ENCODE measurements at regions not wholly inside any gene's neighbourhood (a gene's known extent, or its start where the extent isn't known, plus 50 kb on each side); places are given as distances from the start of the nearest gene placed in this dataset.

- TF ChIP-seq TEAD4 (IDR thresholded peaks at IDR 0.05): no peak
- TF ChIP-seq, protein P1, sequence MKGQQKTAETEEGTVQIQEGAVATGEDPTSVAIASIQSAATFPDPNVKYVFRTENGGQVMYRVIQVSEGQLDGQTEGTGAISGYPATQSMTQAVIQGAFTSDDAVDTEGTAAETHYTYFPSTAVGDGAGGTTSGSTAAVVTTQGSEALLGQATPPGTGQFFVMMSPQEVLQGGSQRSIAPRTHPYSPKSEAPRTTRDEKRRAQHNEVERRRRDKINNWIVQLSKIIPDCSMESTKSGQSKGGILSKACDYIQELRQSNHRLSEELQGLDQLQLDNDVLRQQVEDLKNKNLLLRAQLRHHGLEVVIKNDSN (IDR thresholded peaks at IDR 0.05): no peak
Measured at GRCh38 chr15:66886241-66886675, 179.1 kb upstream of the SMAD3 start.

DNA sequence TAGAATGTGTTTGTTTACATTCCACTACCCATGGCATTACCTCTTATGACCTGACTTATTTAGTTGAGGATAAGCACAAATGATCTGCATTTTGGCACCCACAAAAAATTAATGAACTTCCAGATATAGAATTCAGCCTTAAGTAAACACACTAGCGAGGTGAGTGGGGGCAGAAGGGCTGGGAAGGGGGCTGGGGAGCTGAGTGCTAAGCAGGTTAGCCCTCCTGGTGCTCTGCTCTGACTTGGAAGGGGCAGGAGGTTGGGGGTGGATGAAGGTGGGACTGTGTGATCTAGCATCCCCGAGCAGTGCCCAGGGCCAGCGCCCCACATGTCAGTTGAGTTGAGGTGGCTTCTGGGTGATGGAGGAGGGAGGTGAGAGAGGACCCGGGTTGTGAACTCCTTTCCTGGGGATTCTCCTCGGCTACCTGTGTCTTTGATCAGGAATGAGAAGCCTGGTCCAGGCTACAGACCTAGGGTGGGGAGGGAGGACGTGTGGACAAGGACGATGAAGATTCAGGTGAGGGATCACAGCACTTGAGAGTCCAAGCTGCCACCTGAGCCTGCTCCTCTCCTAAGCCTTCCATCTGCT is 178.6 kb upstream of the SMAD3 start:
- TF ChIP-seq YY1 (IDR thresholded peaks at IDR 0.05; ENCODE audit: low read depth) (no peak), EGR1 (IDR thresholded peaks at IDR 0.05) (no peak), CREB1 (IDR thresholded peaks at IDR 0.05; ENCODE audit: low read depth) (no peak), ZBTB7A (IDR thresholded peaks at IDR 0.05; ENCODE audit: low read depth) (no peak), TEAD4 (IDR thresholded peaks at IDR 0.05) (no peak), FOXM1 (IDR thresholded peaks at IDR 0.05; ENCODE audit: borderline replicate concordance, low read depth) (no peak), CEBPB (IDR thresholded peaks at IDR 0.05) (no peak), TAF1 (IDR thresholded peaks at IDR 0.05; ENCODE audit: low read depth) (no peak), TCF12 (IDR thresholded peaks at IDR 0.05; ENCODE audit: low read depth) (no peak), RAD21 (IDR thresholded peaks at IDR 0.05; ENCODE audit: low read depth) (no peak)

DNA sequence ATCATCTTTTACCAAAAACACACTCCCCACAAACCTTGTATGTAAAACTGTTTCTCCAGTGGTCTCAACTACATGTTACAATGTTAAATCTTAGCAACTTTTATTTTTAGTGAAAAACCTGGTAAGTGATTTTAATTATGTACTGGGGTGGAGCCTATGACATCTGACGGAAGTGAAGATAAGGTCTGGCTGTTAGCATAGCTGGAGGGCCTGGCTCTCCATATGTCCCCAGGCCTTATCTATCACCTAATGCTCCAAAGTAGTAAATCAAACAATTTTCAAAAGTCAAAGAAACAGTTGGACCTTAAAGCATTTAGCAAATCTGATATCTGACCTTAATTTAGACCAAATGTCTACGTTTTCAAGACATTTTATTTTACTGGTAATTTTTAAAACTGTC is 173.6 kb upstream of the SMAD3 start:
- TF ChIP-seq CREB1 (IDR thresholded peaks at IDR 0.05; ENCODE audit: low read depth) (no peak), TAF1 (IDR thresholded peaks at IDR 0.05; ENCODE audit: low read depth) (no peak), REST (IDR thresholded peaks at IDR 0.05; ENCODE audit: low read depth) (no peak), FOXM1 (IDR thresholded peaks at IDR 0.05; ENCODE audit: borderline replicate concordance, low read depth) (no peak), NFIC (IDR thresholded peaks at IDR 0.05) (no peak), CEBPB (IDR thresholded peaks at IDR 0.05) (no peak), EP300 (IDR thresholded peaks at IDR 0.05; ENCODE audit: borderline replicate concordance) (no peak), RAD21 (IDR thresholded peaks at IDR 0.05; ENCODE audit: low read depth) (no peak), TCF12 (IDR thresholded peaks at IDR 0.05; ENCODE audit: low read depth) (no peak), YY1 (IDR thresholded peaks at IDR 0.05; ENCODE audit: low read depth) (no peak)

- TF ChIP-seq ZBTB7A (IDR thresholded peaks at IDR 0.05; ENCODE audit: low read depth): no peak
- TF ChIP-seq MAX (IDR thresholded peaks at IDR 0.05): no peak
- TF ChIP-seq TAF1 (IDR thresholded peaks at IDR 0.05; ENCODE audit: low read depth): no peak
- no peak for TF ChIP-seq EP300 (IDR thresholded peaks at IDR 0.05; ENCODE audit: borderline replicate concordance)
- TF ChIP-seq FOXM1 (IDR thresholded peaks at IDR 0.05; ENCODE audit: borderline replicate concordance, low read depth): no peak
- TF ChIP-seq, protein P1 (IDR thresholded peaks at IDR 0.05): no peak
- TF ChIP-seq EGR1 (IDR thresholded peaks at IDR 0.05): no peak
- TF ChIP-seq TEAD4 (IDR thresholded peaks at IDR 0.05): no peak
- TF ChIP-seq REST (IDR thresholded peaks at IDR 0.05; ENCODE audit: low read depth): no peak
- TF ChIP-seq RAD21 (IDR thresholded peaks at IDR 0.05; ENCODE audit: low read depth): no peak
- TF ChIP-seq TCF12 (IDR thresholded peaks at IDR 0.05; ENCODE audit: low read depth): no peak
- TF ChIP-seq CREB1 (IDR thresholded peaks at IDR 0.05; ENCODE audit: low read depth): no peak
- TF ChIP-seq YY1 (IDR thresholded peaks at IDR 0.05; ENCODE audit: low read depth): no peak
- no peak for TF ChIP-seq NFIC (IDR thresholded peaks at IDR 0.05)
- no peak for TF ChIP-seq CEBPB (IDR thresholded peaks at IDR 0.05)
Measured at GRCh38 chr15:66893294-66893693, 172.1 kb upstream of the SMAD3 start.

DNA sequence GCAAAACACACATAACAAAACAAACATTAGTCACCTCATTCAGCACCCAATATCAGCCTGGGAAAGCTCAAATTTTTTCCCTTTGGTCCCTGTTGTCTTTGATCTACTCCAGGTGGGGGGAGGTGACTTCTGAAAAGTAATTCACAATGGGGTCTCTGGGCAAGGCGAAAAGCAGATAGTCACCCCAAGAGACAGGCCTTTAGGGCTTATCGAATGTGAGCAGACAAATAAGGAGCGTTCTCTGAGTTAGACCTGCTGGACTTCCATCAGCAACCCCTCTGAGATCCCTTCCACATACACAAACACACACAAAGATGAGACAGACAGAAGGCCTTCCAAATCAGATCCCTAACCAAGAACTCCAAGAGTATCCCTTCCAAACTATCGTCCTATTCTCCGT is 171.0 kb upstream of the SMAD3 start:
- no peak for TF ChIP-seq TAF1 (IDR thresholded peaks at IDR 0.05; ENCODE audit: low read depth)
- TF ChIP-seq ZBTB7A (IDR thresholded peaks at IDR 0.05; ENCODE audit: low read depth): no peak
- no peak for TF ChIP-seq CEBPB (IDR thresholded peaks at IDR 0.05)
- no peak for TF ChIP-seq YY1 (IDR thresholded peaks at IDR 0.05; ENCODE audit: low read depth)
- TF ChIP-seq RAD21 (IDR thresholded peaks at IDR 0.05; ENCODE audit: low read depth): no peak
- TF ChIP-seq, protein P1 (IDR thresholded peaks at IDR 0.05): no peak
- no peak for TF ChIP-seq TCF12 (IDR thresholded peaks at IDR 0.05; ENCODE audit: low read depth)
- no peak for TF ChIP-seq FOXM1 (IDR thresholded peaks at IDR 0.05; ENCODE audit: borderline replicate concordance, low read depth)
- no peak for TF ChIP-seq REST (IDR thresholded peaks at IDR 0.05; ENCODE audit: low read depth)
- no peak for TF ChIP-seq EGR1 (IDR thresholded peaks at IDR 0.05)
